DOHH2 (cell line): ENCODE measurements at regions not wholly inside any gene's neighbourhood (a gene's known extent, or its start where the extent isn't known, plus 50 kb on each side); places are given as distances from the start of the nearest gene placed in this dataset.

Experiments
- EZH2phosphoT487 ChIP-seq: fragments of 200-600 bp; sonication (generic); IDR thresholded peaks from 2 replicates; pipeline ENCODE4 v1.6.1; 2017; ENCODE audit warnings: borderline replicate concordance, mild to moderate bottlenecking, antibody characterized with exemption, low read length, moderate library complexity, mixed read lengths
- TF ChIP-seq, protein P1 (sequence below): fragments of 200-600 bp; sonication (generic); IDR thresholded peaks from one replicate; pipeline ENCODE4 v1.5.1; 2014; ENCODE audit warnings: antibody characterized with exemption, mild to moderate bottlenecking, low read depth, low read length; ENCODE audit not compliant: poor library complexity, severe bottlenecking

DNA sequence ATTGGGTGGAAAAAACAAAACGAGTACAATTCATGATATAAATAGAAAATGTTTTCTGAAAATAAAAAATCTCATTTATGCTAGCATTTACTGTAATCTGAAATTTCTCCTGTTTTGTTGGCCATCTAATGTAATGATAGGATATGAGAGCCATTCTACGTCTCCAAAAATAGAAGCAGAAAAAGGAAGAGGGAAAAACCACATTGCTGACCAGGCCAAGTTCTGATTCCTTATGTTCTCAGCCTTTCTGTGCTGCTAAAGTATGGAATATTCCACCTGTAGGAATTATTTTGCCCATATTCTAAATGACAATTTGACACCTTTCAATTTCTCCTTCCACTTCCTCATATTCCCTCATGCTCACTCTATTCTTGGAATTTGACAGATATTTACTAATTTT is 110.2 kb downstream of the TBXT start:
- TF ChIP-seq, protein P1, sequence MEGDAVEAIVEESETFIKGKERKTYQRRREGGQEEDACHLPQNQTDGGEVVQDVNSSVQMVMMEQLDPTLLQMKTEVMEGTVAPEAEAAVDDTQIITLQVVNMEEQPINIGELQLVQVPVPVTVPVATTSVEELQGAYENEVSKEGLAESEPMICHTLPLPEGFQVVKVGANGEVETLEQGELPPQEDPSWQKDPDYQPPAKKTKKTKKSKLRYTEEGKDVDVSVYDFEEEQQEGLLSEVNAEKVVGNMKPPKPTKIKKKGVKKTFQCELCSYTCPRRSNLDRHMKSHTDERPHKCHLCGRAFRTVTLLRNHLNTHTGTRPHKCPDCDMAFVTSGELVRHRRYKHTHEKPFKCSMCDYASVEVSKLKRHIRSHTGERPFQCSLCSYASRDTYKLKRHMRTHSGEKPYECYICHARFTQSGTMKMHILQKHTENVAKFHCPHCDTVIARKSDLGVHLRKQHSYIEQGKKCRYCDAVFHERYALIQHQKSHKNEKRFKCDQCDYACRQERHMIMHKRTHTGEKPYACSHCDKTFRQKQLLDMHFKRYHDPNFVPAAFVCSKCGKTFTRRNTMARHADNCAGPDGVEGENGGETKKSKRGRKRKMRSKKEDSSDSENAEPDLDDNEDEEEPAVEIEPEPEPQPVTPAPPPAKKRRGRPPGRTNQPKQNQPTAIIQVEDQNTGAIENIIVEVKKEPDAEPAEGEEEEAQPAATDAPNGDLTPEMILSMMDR = no peak
- no peak for TF ChIP-seq EZH2phosphoT487
